HG02885 (cell line): ENCODE measurements at regions not wholly inside any gene's neighbourhood (a gene's known extent, or its start where the extent isn't known, plus 50 kb on each side); places are given as distances from the start of the nearest gene placed in this dataset.

Experiments used
- ATAC-seq: cut with Tn5 transposase; IDR thresholded peaks from one replicate; pipeline ENCODE4 v1.9.1; 2021; ENCODE audit warnings: mild to moderate bottlenecking; ENCODE audit not compliant: unreplicated experiment, poor library complexity

DNA sequence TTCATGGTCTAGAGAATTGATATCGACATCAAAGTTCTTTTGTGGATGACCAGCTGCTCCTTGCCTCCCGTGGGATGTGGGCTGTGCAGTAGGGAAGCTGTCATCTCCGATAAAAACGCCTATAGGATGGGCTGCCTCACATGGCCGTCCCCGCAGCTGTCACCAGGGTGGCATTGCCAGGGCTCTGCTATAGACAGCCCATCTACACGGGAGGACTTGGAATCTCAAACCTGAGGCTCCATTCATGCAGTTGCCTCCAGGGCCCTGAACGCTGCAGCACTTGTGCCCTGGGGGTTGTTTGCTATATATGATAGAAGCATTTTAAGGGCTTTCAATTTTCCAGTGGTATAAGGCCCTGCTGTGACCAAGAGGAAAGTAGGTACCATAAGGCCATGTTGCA is 183.1 kb downstream of the MYCN start:
- ATAC-seq: no peak

DNA sequence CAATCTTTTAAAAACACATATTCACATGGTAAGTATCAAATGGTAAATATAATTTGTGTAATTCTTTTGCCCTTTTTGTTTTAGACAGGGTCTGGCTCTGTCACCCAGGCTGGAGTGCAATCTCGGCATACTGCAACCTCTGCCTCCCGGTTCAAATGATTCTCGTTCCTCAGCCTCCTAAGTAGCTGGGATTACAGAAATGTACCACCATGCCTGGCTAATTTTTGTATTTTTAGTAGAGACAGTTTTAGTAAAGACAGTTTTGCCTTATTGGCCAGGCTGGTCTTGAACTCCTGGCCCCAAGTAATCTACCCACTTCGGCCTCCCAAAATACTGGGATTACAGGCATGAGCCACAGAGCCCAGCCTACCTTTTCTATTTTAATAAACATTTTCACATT is 182.2 kb downstream of the MYCN start:
- ATAC-seq: no peak

DNA sequence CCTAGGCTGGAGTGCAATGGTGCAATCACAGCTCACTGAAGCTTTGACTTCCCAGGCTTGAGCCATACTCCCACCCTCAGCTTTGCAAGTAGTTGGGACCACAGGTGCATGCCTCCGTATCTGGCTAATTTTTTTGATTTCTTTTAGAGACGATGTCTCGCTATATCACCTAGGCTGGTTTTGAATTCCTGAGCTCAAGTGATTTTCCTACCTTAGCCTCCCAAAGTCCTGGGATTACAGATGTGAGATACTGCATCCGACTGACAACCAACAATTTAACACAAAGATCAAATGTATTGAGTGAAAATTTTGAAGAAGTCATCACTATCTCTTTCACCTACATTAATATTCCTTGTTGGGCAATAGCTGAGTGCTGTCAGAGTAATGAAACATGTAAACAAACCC is 181.6 kb downstream of the MYCN start:
- no peak for ATAC-seq

DNA sequence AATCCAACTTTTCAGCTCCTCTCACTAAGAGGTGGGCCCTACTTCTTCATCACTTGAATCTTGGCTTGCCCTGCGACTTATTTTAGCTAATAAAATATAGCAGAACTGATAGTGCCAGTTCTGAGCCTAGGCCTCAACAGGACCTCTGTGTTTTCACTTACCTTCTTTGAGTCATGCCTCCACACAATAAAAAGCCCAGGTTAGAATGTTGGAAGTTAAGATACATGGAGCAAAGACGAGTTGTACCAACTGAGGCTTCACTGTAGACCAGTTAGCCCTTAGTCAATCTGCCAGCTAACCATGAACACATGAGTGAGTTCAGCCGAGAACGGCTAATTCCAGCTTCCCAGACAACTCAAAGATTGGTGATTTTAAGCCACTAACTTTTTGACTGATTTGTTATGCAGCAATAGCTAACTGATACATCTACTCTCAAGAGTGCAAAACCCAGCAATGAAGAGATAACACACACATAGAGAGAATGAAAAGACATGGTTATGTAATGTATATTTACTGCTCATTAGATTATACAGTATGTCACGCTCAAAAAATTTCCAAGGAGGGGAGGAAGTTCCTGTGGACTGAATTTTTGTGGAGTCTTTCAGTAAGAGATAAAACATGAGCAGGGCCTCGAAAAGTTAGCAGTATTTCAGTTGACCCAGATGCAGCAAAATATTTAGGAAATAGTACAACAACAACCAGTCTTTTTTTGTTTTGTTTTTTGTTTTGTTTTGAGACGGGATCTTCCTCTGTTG is 181.1 kb downstream of the MYCN start:
- ATAC-seq: no peak

DNA sequence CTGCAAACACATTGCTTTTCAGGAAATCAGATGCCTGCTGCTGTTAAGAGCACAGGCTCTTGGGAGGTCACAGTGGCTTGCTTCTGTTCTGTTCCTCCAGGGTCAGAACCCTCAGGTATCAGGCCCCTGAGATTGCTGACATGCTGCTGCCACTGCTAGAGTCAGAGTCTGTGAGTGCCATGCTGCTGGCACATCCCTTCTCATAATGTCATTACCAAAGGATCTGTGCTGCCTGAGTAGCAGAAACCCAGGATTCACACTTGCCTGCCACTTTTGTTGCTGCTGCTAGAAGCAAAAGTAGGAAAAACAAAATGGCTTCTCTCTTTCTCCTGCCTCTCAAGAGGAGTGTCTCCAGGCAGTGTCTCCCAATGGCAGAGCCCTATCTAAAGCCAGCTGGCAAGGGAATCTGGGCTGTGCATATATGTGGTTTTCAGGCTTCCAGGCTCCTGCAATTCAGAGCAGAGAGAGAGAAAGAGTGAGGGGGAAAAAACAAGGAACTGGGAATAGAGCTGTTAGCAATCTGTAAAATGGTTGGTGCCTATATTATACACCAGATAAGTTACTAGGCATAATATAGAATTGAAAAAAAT is 180.3 kb downstream of the MYCN start:
- no peak for ATAC-seq

DNA sequence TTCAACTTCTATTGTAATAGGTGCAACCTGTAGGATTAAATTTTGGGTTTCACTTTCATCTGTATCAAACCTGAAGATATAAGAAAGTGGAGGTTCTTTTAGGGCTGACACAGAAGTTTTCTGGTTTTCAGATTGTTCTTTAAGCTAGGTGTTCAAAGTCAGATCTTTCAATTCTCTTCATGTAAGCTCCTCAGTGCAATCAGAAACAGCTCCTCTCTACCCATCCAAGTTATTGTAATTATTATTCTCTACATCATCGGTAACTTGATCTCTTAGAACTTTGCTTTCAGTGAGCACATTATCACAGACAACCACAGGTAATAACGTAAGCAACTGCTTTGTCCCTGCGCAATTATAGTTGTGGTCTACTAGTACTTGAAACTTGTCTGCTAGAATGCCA is 179.4 kb downstream of the MYCN start:
- ATAC-seq: no peak

DNA sequence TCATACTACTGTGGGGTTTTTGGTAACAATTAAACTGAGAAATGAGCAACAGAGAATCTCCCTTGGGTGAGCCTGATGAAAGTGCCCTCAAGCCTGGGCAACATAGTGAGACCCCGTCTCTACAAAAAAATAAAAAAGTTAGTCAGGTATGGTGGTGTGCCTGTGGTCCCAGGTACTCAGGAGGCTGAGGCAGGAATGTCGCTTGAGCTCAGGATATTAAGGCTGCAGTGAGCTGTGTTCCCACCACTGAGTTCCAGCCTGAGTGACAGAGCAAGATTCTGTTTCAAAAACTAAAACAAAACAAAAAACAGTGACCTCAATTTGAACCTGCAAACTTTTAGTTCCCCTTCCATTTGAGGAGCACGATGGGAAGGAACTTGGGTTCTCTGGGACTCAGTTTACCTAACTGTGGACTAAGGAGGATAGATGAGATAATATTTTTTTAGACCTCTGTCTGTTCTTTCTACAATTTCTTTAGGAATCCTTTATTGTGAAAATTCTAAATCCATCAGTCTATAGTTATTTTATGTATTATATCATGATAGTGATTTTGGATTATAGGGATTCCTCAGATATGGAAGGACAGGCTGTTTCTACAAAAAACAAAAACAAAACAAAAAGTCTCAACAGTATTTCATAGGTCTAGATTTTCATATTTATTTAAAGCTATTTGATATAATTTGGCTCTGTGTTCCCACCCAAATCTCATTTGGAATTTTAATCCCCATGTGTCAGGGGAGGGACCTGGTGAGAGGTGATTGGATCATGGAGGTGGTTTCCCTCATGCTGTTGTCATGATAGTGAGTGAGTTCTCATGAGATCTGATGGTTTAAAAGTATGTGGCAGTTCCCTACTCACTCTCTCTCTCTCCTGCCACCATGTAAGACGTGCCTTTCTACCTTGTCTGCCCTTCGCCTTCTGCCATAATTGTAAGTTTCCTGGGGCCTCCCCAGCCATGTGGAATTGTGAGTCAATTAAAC is 178.6 kb downstream of the MYCN start:
- ATAC-seq: no peak

DNA sequence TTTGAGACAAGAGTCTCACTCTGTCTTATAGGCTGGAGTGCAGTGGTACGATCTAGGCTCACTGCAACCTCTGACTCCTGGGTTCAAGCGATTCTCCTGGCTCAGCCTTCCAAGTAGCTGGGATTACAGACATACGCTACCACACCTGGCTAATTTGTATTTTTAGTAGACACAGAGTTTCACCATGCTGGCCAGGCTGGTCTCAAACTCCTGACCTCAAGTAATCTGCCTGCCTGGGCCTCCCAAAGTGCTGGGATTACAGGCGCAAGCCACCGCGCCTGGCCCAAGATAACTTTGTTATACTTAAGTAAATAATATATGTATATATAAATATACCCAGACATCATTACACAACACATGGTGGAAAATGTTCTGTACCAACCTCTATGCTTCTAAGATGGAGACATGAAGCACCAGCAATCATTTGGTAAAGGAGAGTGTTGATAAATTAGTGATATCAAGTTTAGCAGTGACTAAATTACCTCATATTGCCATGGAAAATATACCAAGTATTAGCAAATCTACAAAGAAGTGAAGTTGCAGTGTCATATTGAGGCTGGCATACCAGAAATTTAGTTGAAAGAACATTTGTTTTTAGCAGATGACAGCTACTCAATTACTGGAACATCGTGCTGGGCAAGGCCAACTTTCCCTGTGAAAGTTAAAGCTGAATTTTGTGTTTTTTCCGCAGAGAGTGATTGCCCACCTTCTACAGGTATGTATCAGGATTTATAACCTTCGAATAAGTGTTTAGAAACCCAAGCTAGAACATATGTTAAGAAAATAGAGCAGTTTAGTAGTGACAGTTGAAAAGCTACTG is 177.7 kb downstream of the MYCN start:
- ATAC-seq: no peak

DNA sequence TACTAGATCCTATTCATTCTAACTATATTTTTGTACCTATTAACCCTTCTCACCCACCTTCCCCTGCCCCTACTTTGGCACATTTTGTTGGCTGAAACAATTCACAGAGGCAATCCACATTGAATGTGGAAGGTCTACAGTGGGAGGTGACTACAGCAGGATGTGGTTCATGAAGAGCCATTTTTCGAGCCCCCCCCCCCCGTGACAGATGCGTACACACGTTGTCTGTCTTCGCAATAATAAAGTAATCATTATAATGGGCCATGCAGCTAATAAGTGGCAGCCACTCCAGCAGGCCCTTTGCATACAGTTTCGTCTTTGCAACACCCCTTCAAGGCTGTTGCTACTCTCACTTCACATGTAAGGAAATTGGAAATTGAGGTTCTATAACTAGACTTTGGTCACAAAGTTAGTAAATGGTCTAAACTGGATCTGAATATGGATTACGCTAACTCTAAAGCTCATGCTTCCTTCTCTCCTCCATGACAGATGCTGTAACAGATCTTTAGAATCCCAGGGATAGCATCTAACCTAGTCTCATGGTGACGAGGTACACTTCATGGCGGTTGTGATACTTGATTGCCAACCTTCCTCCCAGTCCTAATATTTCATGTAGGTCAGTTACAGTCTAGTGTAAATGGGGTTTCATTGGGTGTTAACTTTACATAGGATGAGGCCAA is 176.8 kb downstream of the MYCN start:
- no peak for ATAC-seq

DNA sequence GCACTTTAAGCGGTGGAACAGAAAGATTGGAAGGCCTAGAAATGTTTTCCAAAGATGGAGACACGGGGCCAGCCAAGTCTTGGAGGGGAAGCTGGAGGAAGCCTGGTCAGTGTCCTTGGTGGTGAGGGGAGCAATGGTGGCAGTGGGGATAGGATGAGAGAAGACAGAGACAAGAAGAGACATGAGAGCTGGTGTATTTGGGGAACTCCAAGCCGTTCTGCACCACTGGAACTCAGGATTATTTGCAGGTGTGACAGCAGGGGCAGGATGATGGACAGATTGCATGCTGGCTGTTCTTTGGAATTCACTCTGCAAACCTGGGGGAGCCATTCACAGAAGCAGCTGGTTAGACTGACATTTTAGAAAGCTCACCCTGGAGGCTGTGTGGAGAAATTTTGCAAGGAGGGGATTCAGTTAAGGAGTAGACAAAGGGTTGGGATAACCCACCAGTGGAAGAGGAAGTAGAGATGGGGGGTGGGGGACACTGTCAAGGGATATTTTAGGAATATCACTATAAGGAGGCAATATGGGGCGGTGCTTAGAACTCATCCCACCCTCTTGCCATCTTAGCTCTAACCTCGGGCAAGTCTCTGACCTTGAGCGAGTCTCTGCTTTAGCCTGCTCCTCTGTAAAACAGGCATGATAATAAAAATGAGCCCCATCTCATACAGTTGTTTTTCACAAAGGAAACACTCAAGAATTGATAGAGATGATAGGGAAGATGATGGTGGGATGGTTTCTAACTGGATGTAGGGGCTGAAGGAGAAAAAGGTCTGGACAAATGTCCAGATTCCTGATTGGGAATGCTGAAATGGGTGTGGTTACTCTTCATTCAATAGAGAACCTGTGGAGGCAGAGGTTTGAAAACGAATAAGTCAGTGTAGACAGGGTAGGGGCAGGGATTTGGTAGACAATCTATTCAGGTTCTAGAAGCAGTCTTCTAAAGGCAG is 175.8 kb downstream of the MYCN start:
- no peak for ATAC-seq

DNA sequence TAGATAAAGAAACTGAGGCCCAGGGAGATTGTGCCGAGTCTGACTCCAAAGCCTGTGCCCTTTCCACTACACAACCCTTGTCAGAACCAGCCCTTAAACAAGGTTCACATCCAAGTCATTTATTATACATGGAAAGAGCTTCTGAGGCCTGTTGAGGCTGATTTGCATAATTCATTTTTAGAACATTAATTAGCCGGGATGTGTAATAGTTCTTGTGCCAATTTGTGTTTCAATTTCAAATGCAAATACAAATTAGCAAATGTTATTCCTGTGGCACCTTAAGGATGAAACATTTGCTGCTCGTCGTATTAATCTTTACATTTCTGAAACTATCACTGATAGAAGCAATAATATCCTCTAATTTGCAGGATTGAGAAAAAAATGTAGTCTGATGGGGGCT is 174.9 kb downstream of the MYCN start:
- ATAC-seq: no peak

DNA sequence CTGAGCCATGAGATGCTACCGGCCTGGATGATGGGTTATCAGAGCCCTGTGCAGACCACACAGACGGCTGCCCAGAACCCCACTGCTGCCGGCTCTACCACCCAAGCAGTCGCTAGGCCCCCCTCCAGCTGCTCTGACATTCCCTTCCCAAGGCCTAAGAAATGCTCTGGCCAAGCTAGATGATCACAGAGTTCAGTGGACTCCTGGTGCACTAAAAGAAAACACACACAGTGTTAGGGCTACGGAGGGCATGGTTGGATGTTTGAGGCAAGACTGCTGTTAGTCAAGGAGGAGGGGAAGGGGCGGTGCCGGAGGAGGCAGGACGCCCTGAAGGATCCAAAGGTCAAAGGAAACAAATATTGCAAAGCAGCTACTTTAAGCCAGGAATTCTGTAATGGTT is 174.5 kb downstream of the MYCN start:
- no peak for ATAC-seq

DNA sequence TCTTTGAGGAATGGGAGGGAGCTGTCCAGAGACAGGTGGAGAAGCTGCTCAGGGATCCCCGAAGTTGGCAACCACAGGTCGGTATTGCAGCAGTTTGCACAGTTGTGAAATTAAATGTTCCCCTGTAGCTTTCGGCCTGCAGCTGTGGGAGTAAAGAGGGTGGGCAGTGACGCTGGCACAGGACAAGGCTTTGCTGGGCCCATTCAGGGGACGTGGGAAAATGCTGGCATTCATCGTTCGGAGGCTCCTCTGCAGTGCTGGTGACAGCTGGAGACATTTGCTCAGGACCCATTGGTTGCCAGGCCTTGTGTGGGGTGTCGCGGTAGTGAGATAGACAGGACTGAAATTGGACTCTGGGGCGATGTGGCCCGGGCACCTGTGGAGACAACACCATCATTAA is 173.7 kb downstream of the MYCN start:
- ATAC-seq: no peak

DNA sequence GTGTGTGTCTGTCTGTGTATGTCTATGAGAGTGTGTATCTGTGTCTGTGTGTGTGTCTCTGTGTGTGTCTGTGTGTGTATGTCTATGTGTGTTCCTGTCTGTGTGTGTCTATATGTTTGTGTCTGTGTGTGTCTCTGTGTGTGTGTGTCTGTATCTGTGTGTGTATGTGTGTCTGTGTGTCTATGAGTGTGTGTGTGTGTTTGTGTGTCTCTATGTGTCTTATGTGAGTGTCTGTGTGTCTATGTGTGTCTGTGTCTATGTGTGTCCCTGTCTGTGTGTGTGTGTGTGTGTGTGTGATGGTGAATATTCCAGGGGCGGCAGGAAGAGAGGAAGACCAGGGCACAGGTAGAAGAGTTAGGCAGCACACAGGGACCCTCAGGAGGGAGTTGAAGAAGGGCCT is 173.2 kb downstream of the MYCN start:
- ATAC-seq: no peak

DNA sequence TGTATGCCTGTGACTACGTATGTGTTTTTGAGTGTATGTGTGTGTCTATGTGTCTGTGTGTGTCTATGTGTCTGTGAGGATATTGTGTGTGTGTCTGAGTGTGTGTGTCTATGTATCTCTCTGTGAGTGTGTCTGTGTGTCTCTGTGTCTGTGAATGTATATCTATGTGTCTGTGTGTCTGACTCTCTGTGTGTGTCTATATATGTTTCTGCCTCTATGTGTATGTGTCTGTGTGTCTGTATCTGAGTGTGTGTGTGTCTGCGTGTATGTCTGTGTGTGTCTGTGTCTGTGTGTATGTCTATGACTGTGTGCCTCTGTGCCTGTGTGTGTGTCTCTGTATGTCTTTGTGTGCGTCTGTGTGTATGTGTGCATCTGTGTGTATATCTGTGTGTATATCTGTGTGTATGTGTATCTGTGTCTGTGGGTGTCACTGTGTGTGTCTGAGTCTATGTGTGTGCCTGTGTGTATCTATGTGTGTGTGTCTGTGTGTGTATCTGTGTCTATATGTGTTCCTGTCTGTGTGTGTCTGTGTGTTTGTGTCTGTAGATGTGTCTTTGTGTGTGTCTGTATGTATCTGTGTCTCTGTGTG is 172.7 kb downstream of the MYCN start:
- ATAC-seq: no peak

DNA sequence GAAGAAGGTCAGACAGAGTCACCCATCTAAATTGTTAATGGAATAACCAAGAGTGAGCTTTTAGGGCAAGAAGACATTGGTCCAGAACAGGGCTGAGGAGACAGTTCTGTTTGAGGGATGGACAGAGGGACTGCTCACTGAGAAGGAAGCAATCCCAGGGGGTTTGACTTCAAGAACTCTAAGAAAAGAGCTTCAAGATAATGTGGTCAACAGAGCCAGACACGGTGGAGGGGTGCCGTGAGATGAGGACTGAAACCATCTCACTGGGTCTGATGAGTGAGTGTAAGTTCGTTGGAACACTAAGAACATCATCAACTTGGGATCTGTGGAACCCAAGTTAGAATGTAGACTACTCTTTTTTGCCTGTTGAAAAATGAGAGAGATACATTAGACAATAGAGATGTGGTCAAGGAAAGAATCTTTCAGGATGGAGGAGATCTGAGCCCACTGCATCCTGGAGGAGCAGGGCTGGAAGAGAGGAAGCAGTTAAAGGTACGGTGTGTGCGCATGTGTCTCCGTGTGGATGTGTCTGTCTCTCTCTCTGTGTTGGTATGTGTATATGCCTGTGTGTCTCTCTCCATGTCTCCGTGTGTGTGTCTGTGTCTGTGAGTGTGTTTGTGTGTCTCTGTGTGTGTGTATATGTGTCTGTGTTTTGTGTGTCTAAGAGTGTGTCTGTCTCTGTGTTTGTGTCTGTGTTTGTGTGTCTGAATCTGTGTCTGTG is 172.1 kb downstream of the MYCN start:
- ATAC-seq: no peak

DNA sequence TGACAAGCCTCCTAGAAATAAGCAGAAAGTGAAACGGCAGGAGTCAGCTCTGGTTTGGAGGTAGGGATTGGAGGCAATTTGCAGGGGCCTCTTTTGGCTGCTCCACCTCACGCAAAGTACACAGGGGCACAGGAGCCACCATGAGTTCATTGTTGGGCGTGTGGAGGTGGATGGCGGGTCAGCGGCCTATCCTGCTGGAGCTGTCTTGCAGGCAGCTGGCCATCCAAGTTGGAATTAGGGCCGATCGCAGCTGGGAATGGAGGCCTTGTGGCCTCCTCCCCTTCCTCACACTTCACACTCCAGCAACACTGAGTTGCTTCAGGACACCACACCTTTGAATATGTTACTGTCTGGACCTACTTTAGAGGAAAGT is 171.5 kb downstream of the MYCN start:
- no peak for ATAC-seq

DNA sequence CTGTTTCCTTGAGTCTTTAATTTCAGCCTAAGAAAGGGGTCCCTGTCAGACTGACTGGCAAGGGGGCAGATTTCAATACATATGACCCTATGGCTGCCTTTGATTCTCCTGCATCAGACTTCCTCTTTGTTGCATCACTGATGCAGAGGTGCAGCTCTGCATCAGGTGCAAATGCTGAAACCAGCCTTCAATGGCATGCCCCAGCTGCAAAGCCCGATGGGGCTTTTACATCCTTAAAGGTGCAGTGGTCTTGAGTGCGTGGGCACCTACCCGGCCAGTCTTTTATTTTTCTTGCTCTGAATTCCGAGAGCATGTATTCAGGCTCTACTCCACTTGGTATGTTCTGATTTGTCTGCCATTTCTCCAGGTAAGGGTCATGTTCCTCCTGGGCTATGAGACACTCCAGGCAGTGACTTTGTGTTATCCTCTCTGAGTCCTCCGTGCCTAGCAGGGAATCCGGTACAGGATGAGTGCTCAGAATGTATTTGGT is 169.5 kb downstream of the MYCN start:
- ATAC-seq: no peak
